Neural progenitor cell (in vitro differentiated cells): ENCODE measurements at regions not wholly inside any gene's neighbourhood (a gene's known extent, or its start where the extent isn't known, plus 50 kb on each side); places are given as distances from the start of the nearest gene placed in this dataset.
A peak's percentile ranks its signal among the peaks of the same experiment; 100 is the strongest.

ENCODE experiments used
- DNase-seq: peaks from one replicate; pipeline ENCODE4 v3.0.0-alpha.2; 2016; ENCODE audit warnings: low spot score
- H2AFZ ChIP-seq: fragments of 200-600 bp; sonication (generic); replicated peaks from 2 replicates; pipeline ENCODE4 v1.6.1; 2016; ENCODE audit warnings: antibody characterized with exemption
- H3F3A ChIP-seq: fragments of 200-600 bp; sonication (generic); 2 replicates; pipeline ENCODE4 v1.6.1; 2016; ENCODE audit warnings: antibody characterized with exemption, low read depth
- H3K27ac ChIP-seq: fragments of 200-600 bp; sonication (generic); 2 replicates; pipeline ENCODE4 v1.5.1; 2016; ENCODE audit warnings: mild to moderate bottlenecking
- H3K27me3 ChIP-seq: fragments of 200-600 bp; sonication (generic); 2 replicates; pipeline ENCODE4 v1.6.1; 2016; ENCODE audit warnings: mild to moderate bottlenecking, moderate library complexity
- H3K36me3 ChIP-seq: fragments of 200-600 bp; sonication (generic); 2 replicates; pipeline ENCODE4 v1.5.1; 2016
- H3K4me1 ChIP-seq: fragments of 200-600 bp; sonication (generic); 2 replicates; pipeline ENCODE4 v1.6.1; 2016; ENCODE audit warnings: mixed run types
- H3K4me2 ChIP-seq: fragments of 200-600 bp; sonication (generic); 2 replicates; pipeline ENCODE4 v1.6.1; 2016
- H3K4me3 ChIP-seq: fragments of 200-600 bp; sonication (generic); 2 replicates; pipeline ENCODE4 v1.5.1; 2016
- H3K79me2 ChIP-seq: fragments of 200-600 bp; sonication (generic); 2 replicates; pipeline ENCODE4 v1.6.1; 2016; ENCODE audit warnings: low read depth
- H3K9ac ChIP-seq: fragments of 200-600 bp; sonication (generic); 2 replicates; pipeline ENCODE4 v1.6.1; 2016
- H3K9me3 ChIP-seq: fragments of 200-600 bp; sonication (generic); 2 replicates; pipeline ENCODE4 v1.5.1; 2016; ENCODE audit warnings: low read depth
- H4K20me1 ChIP-seq: fragments of 200-600 bp; sonication (generic); 2 replicates; pipeline ENCODE4 v1.6.1; 2016; ENCODE audit warnings: low read depth
- H3K27ac Mint-ChIP-seq: 3 replicates; pipeline ENCODE4 v1.8.0; 2021; ENCODE audit warnings: mixed read lengths
- H3K27me3 Mint-ChIP-seq: 2 replicates; pipeline ENCODE4 v1.8.0; 2022; ENCODE audit warnings: low read depth, mild to moderate bottlenecking, inconsistent platforms, moderate library complexity, mixed read lengths; ENCODE audit not compliant: insufficient read depth
- H3K36me3 Mint-ChIP-seq: 3 replicates; pipeline ENCODE4 v1.8.0; 2021; ENCODE audit warnings: mixed read lengths
- H3K4me1 Mint-ChIP-seq: 3 replicates; pipeline ENCODE4 v1.8.0; 2021; ENCODE audit warnings: mixed read lengths
- H3K4me3 Mint-ChIP-seq: 3 replicates; pipeline ENCODE4 v1.8.0; 2021; ENCODE audit warnings: mild to moderate bottlenecking, moderate library complexity, mixed read lengths
- H3K9me3 Mint-ChIP-seq: 3 replicates; pipeline ENCODE4 v1.8.0; 2020; ENCODE audit warnings: mixed read lengths
- EZH2 ChIP-seq: fragments of 200-600 bp; sonication (generic); IDR thresholded peaks from 2 replicates; pipeline ENCODE4 v1.6.1; 2017; ENCODE audit warnings: antibody characterized with exemption, mild to moderate bottlenecking, moderate library complexity
- EZH2phosphoT487 ChIP-seq: fragments of 200-600 bp; sonication (generic); IDR thresholded peaks from 2 replicates; pipeline ENCODE4 v1.6.1; 2017; ENCODE audit warnings: antibody characterized with exemption
- TF ChIP-seq, protein P1 (sequence below): fragments of 200-600 bp; sonication (generic); IDR thresholded peaks from 2 replicates; pipeline ENCODE4 v1.5.1; 2017; ENCODE audit warnings: antibody characterized with exemption, mild to moderate bottlenecking

DNA sequence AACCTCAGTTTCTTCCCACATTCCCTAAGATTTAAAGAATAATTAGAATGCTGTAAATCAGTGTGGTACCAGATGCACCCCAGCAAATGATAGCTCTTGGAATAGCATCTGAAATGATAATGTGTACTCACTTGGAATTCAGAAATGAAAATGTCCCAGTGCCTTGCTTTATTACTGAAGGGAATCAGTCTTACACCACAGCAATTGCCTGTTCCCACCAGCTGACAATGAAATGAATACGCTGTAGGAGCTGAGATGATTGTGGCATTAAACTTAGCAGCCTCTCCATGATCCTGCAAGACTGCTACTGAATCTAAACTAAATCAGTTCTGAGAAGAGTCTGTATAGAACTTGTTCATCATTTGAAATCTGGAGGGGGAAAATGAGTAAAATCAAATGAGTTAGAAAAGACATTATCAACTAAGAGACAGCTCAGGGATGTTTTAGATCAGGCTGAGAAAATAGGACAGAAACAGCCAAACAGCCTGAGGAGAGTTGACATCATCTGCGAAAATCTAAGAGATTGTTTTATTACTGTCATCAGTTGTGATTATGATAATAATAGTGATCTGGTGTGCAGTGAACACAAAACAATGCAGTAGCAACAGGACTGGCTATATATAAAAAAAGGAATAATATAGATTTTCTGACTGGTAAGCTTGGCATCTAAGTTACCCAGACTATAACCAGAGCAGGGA is 108.6 kb upstream of the SLC13A1 start:
- Mint-ChIP-seq H3K9me3 (no peaks in the 10 kb centered on the region), H3K4me1 (peaks cover 5% of the 10 kb centered on the region), H3K27me3 (no peaks in the 10 kb centered on the region), H3K27ac (no peak overlapping the region), H3K4me3 (no peak overlapping the region), H3K36me3 (no peaks in the 10 kb centered on the region)
- Histone ChIP-seq H4K20me1 (no peaks in the 10 kb centered on the region), H3K4me3 (no peak overlapping the region), H3K27me3 (no peaks in the 10 kb centered on the region), H3K79me2 (no peaks in the 10 kb centered on the region), H3K9me3 (no peaks in the 10 kb centered on the region), H3F3A (peaks cover 27% of the 10 kb centered on the region), H3K36me3 (no peaks in the 10 kb centered on the region), H2AFZ (no peak overlapping the region), H3K4me1 (peaks cover 27% of the 10 kb centered on the region), H3K27ac (no peak overlapping the region), H3K4me2 (no peak overlapping the region), H3K9ac (no peak overlapping the region)
- no peak for DNase-seq
- TF ChIP-seq EZH2 (no peak), EZH2phosphoT487 (no peak)
- TF ChIP-seq, protein P1, sequence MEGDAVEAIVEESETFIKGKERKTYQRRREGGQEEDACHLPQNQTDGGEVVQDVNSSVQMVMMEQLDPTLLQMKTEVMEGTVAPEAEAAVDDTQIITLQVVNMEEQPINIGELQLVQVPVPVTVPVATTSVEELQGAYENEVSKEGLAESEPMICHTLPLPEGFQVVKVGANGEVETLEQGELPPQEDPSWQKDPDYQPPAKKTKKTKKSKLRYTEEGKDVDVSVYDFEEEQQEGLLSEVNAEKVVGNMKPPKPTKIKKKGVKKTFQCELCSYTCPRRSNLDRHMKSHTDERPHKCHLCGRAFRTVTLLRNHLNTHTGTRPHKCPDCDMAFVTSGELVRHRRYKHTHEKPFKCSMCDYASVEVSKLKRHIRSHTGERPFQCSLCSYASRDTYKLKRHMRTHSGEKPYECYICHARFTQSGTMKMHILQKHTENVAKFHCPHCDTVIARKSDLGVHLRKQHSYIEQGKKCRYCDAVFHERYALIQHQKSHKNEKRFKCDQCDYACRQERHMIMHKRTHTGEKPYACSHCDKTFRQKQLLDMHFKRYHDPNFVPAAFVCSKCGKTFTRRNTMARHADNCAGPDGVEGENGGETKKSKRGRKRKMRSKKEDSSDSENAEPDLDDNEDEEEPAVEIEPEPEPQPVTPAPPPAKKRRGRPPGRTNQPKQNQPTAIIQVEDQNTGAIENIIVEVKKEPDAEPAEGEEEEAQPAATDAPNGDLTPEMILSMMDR, result no peak

DNA sequence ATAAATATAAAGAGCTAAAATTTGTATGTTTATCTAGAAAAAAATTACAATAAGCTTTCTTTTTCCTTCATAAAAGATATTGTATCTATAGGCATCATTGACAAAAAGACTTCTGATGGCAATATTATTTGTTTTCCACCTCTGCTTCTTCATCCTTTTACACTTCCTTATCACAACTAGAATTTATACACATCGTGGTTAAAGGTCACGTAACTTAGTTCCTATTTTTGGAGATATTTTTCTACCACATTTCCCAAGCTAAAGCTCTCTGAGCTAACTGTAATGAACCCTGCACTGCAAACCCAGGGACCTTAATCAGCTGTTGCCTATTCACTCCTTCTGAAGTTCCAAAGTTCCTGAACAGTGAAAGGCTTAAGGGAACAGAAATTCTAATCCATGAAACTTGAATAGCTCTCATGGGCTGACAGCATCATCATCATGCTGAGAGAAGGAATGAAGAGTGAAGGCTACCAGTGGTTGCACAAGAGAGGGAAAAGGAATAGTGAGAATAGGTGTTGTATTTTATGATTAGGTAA is 106.1 kb upstream of the SLC13A1 start:
- peaks cover 27% of the 10 kb centered on the region for H3F3A ChIP-seq
- TF ChIP-seq, protein P1, result no peak
- TF ChIP-seq EZH2phosphoT487 (no peak), EZH2 (no peak)
- H2AFZ ChIP-seq, result no peak overlapping the region
- H3K9me3 Mint-ChIP-seq, result peaks cover 3% of the 10 kb centered on the region
- no peaks in the 10 kb centered on the region for H3K79me2 ChIP-seq
- H3K27ac ChIP-seq, result peak overlapping the region; percentile 5
- no peak overlapping the region for H3K9ac ChIP-seq
- H3K4me3 ChIP-seq, result no peak overlapping the region
- no peaks in the 10 kb centered on the region for H3K36me3 ChIP-seq
- H3K9me3 ChIP-seq, result peaks cover 7% of the 10 kb centered on the region
- peaks cover 27% of the 10 kb centered on the region for H3K4me1 ChIP-seq
- H3K27me3 Mint-ChIP-seq, result no peaks in the 10 kb centered on the region
- H3K4me2 ChIP-seq, result peak overlapping the region; percentile 21
- peak; percentile 55 for DNase-seq
- no peaks in the 10 kb centered on the region for H4K20me1 ChIP-seq
- H3K27ac Mint-ChIP-seq, result no peak overlapping the region
- H3K4me3 Mint-ChIP-seq, result no peak overlapping the region
- H3K27me3 ChIP-seq, result no peaks in the 10 kb centered on the region
- no peaks in the 10 kb centered on the region for H3K36me3 Mint-ChIP-seq
- H3K4me1 Mint-ChIP-seq, result peaks cover 5% of the 10 kb centered on the region

DNA sequence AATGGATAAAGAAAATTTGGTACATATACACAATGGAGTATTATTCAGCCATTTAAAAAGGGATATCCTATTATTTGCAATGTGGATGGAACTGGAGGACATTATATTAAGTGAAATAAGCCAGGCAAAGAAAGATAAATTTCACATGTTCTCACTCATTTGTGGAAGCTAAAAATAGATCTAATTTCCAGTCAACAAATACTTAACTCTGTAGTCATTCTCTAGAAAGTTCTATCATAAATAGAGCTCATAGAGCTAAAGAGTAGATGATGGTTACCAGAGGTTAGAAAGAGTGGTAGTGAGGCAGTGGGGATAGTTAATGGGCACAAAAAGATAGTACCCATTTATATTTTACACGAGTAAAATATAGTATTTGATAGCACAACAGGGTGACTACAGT is 104.2 kb upstream of the SLC13A1 start:
- no peaks in the 10 kb centered on the region for H3K27me3 Mint-ChIP-seq
- no peak overlapping the region for H3K4me3 ChIP-seq
- H3K4me1 Mint-ChIP-seq, result peaks cover 5% of the 10 kb centered on the region
- H3K4me2 ChIP-seq, result no peak overlapping the region
- no peaks in the 10 kb centered on the region for H3K36me3 ChIP-seq
- H3K4me1 ChIP-seq, result peaks cover 27% of the 10 kb centered on the region
- no peak overlapping the region for H3K27ac Mint-ChIP-seq
- peaks cover 7% of the 10 kb centered on the region for H3K9me3 ChIP-seq
- no peak overlapping the region for H3K27ac ChIP-seq
- TF ChIP-seq EZH2 (no peak), EZH2phosphoT487 (no peak)
- TF ChIP-seq, protein P1, result no peak
- H3K9me3 Mint-ChIP-seq, result peaks cover 3% of the 10 kb centered on the region
- H2AFZ ChIP-seq, result no peak overlapping the region
- no peaks in the 10 kb centered on the region for H3K36me3 Mint-ChIP-seq
- H4K20me1 ChIP-seq, result no peaks in the 10 kb centered on the region
- no peaks in the 10 kb centered on the region for H3K79me2 ChIP-seq
- H3K9ac ChIP-seq, result no peak overlapping the region
- no peak overlapping the region for H3K4me3 Mint-ChIP-seq
- peaks cover 27% of the 10 kb centered on the region for H3F3A ChIP-seq
- no peak for DNase-seq
- no peaks in the 10 kb centered on the region for H3K27me3 ChIP-seq
